Colonic mucosa (tissue), 4 donors: ENCODE measurements at regions not wholly inside any gene's neighbourhood (a gene's known extent, or its start where the extent isn't known, plus 50 kb on each side); places are given as distances from the start of the nearest gene placed in this dataset.

ENCODE experiments used
- DNase-seq: peaks from one replicate; pipeline ENCODE4 v3.0.0-alpha.2; 2020
- H3K27ac ChIP-seq: fragments of 200-600 bp; one replicate; pipeline ENCODE4 v1.8.0; 2021
- H3K27me3 ChIP-seq: fragments of 200-600 bp; one replicate; pipeline ENCODE4 v1.8.0; 2021
- H3K36me3 ChIP-seq: fragments of 200-600 bp; one replicate; pipeline ENCODE4 v1.8.0; 2021
- H3K4me1 ChIP-seq: fragments of 200-600 bp; one replicate; pipeline ENCODE4 v1.8.0; 2021; ENCODE audit warnings: mild to moderate bottlenecking
- H3K4me3 ChIP-seq: fragments of 200-600 bp; one replicate; pipeline ENCODE4 v1.8.0; 2021
- H3K9ac ChIP-seq, 2 donors: one replicate each; pipeline ENCODE4 v1.7.0; 2013; ENCODE audit warnings: control low read depth in 2 of 2, low read depth in 2 of 2, low read length in 2 of 2
- H3K9me3 ChIP-seq: fragments of 200-600 bp; one replicate; pipeline ENCODE4 v1.8.0; 2021
- CTCF ChIP-seq: fragments of 200-600 bp; IDR thresholded peaks from one replicate; pipeline ENCODE4 v1.8.0; 2022; ENCODE audit warnings: antibody characterized with exemption, mild to moderate bottlenecking
- intact Hi-C: fragments of 100-400 bp; cut with DNase I; formaldehyde crosslinking; loops from one replicate; pipeline ENCODE4 v1.14.1; 2022
- donor health status: healthy.
- donor health status: DM: no; HTN: no; CAD: no.
- donor health status: DM: no; HTN: no; CAD: no.

GRCh38 chr6:125507987-125508655, 206.4 kb upstream of the HDDC2 start:
- Histone ChIP-seq H3K36me3 (no peaks in the 10 kb centered on the region), H3K27ac (no peak overlapping the region), H3K9ac (no peak overlapping the region), H3K9me3 (no peaks in the 10 kb centered on the region), H3K4me1 (no peaks in the 10 kb centered on the region), H3K27me3 (no peaks in the 10 kb centered on the region), H3K4me3 (no peak overlapping the region)
- no peak for DNase-seq
- no peak for TF ChIP-seq CTCF
- intact Hi-C loops, result no loop called here

- intact Hi-C loops, result no loop called here
- no peak overlapping the region for H3K4me3 ChIP-seq
- H3K9ac ChIP-seq, result no peak overlapping the region
- no peak for DNase-seq
- no peak overlapping the region for H3K27ac ChIP-seq
- no peaks in the 10 kb centered on the region for H3K27me3 ChIP-seq
- H3K36me3 ChIP-seq, result no peaks in the 10 kb centered on the region
- TF ChIP-seq CTCF, result no peak
- no peaks in the 10 kb centered on the region for H3K4me1 ChIP-seq
- no peaks in the 10 kb centered on the region for H3K9me3 ChIP-seq
Measured at GRCh38 chr6:125508793-125509192, 207.0 kb upstream of the HDDC2 start.

DNA sequence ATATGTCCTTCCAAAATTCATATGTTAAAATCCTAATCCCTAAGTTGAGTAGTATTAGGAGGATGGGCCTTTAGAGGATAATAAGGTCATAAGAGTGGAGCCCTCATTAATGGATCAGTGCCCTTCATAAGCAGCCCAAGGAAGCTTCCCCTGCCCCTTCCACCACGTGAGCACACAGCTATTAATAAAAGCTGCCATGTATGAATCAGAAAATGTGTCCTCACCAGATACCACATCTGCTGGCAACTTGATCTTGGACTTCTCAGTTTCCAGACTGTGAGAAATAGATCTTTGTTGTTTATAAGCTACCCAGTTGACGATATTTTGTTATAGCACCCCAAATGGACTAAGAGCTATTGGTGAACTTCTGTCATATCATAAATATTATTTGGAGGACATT, 207.7 kb upstream of the HDDC2 start:
- Histone ChIP-seq H3K9ac (no peak overlapping the region), H3K27ac (no peak overlapping the region), H3K27me3 (no peaks in the 10 kb centered on the region), H3K9me3 (no peaks in the 10 kb centered on the region), H3K4me1 (no peaks in the 10 kb centered on the region), H3K36me3 (no peaks in the 10 kb centered on the region), H3K4me3 (no peak overlapping the region)
- DNase-seq, result no peak
- no peak for TF ChIP-seq CTCF
- intact Hi-C loops, result no loop called here

GRCh38 chr6:125510405-125510804, 208.6 kb upstream of the HDDC2 start:
- no peak for TF ChIP-seq CTCF
- intact Hi-C loops, result no loop called here
- Histone ChIP-seq H3K4me3 (no peak overlapping the region), H3K9ac (no peak overlapping the region), H3K4me1 (no peaks in the 10 kb centered on the region), H3K9me3 (no peaks in the 10 kb centered on the region), H3K27me3 (no peaks in the 10 kb centered on the region), H3K36me3 (no peaks in the 10 kb centered on the region), H3K27ac (no peak overlapping the region)
- DNase-seq, result no peak

GRCh38 chr6:125511809-125512396, 210.1 kb upstream of the HDDC2 start:
- no peaks in the 10 kb centered on the region for H3K27me3 ChIP-seq
- no peak for TF ChIP-seq CTCF
- no peak overlapping the region for H3K27ac ChIP-seq

More at GRCh38 chr6:125511809-125512396, 210.1 kb upstream of the HDDC2 start:
- Histone ChIP-seq H3K4me1 (no peaks in the 10 kb centered on the region), H3K9ac (no peak overlapping the region), H3K9me3 (no peaks in the 10 kb centered on the region), H3K4me3 (no peak overlapping the region), H3K36me3 (no peaks in the 10 kb centered on the region)
- no peak for DNase-seq
- intact Hi-C loops, result no loop called here
